Heart left ventricle (tissue), 13 donors: ENCODE measurements at regions not wholly inside any gene's neighbourhood (a gene's known extent, or its start where the extent isn't known, plus 50 kb on each side); places are given as distances from the start of the nearest gene placed in this dataset.

ENCODE experiments used
- CTCF ChIP-seq, 12 donors: fragments of 200-600 bp; sonication (generic) in 4 of 12; IDR thresholded peaks; one replicate each; pipeline versions ENCODE4 v1.5.0 to v1.8.0; 2018 to 2022; ENCODE audit warnings: antibody characterized with exemption in 12 of 12, mild to moderate bottlenecking in 5 of 12
- POLR2A ChIP-seq, 2 donors: fragments of 450-650 bp; IDR thresholded peaks; one replicate each; pipeline ENCODE4 v1.6.1; 2017; ENCODE audit warnings: antibody characterized with exemption in 2 of 2, mild to moderate bottlenecking in 2 of 2, moderate library complexity in 2 of 2
- donor health status: ischemic (EF 13 %, LVEDD 7.1; RV severe dilation, severe dysfunction).
- donor health status: DM: no; HTN: yes; CAD: no.
- donor health status: DM: no; HTN: no; CAD: no.
- donor health status: ischemic (EF 25% LVEDD 6.9; RV normal size, moderate dysfunction).
- donor health status: ischemic (EF 25% LVEDD 5.7; RV mildly dilated, moderate dysfunction).
- donor health status: ischemic (EF 35%, LVEDD 5.7; RV mildly dilated, moderate dysfunction).
- donor health status: nonischemic (EF 11% LVEDD 7.7; RV severe dilation, severe dysfunction).
- donor health status: DM: yes; HTN: yes; CAD: no.
- donor health status: PGD.
- donor health status: ischemic (EF 29% LVEDD 5.4; RV normal size, mild dysfunction).
- donor health status: nonischemic (EF 23%, LVEDD 6.1; RV moderate dilation, normal function).

DNA sequence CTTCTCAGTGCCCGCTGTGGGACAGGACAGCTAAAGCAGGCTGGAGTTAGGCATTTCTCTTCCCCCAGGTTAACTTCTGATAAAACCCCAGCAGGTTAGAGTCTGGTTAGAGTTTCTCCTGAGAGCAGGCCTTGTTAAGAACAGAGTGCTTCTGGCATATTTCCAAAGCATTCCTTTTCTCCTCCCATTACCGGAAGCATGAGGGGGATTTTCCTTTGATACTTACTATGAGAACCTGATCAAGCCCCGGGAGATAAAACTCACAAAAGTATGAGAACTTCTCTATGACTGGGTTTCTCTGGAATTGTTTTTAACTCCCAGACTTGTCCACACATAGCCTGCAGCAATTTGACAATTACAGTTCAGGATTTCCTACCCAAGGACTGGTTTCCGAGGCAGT, 77.4 kb upstream of the MAST4 start:
- TF ChIP-seq CTCF (IDR thresholded peaks at IDR 0.05) = no peak
- TF ChIP-seq POLR2A (IDR thresholded peaks at IDR 0.05) = no peak
